Stimulated activated naive CD8-positive, alpha-beta T cell treated with anti-CD3 and anti-CD28 coated beads, Interleukin-15, Interleukin-2, amounts not matched to agents 100 ng/mL and 50 ng/mL, for 24 hours (primary cell): ENCODE measurements at regions not wholly inside any gene's neighbourhood (a gene's known extent, or its start where the extent isn't known, plus 50 kb on each side); places are given as distances from the start of the nearest gene placed in this dataset.

Experiments used
- H3K27ac Mint-ChIP-seq: one replicate; pipeline ENCODE4 v1.8.0; 2021; ENCODE audit warnings: mild to moderate bottlenecking, mixed read lengths
- H3K27me3 Mint-ChIP-seq: one replicate; pipeline ENCODE4 v1.8.0; 2021; ENCODE audit warnings: mixed read lengths
- H3K36me3 Mint-ChIP-seq: one replicate; pipeline ENCODE4 v1.8.0; 2021; ENCODE audit warnings: low read depth, mixed read lengths
- H3K4me1 Mint-ChIP-seq: one replicate; pipeline ENCODE4 v1.8.0; 2021; ENCODE audit warnings: low read depth, mixed read lengths
- H3K4me3 Mint-ChIP-seq: one replicate; pipeline ENCODE4 v1.8.0; 2021; ENCODE audit warnings: mild to moderate bottlenecking, mixed read lengths
- H3K9me3 Mint-ChIP-seq: one replicate; pipeline ENCODE4 v1.8.0; 2021; ENCODE audit warnings: mixed read lengths

GRCh38 chr20:52791091-52791490 lies 181.1 kb upstream of the TSHZ2 start:
- Mint-ChIP-seq H3K4me3 (no peak overlapping the region), H3K27me3 (peaks cover 5% of the 10 kb centered on the region), H3K4me1 (no peaks in the 10 kb centered on the region), H3K9me3 (no peaks in the 10 kb centered on the region), H3K36me3 (no peaks in the 10 kb centered on the region), H3K27ac (no peak overlapping the region)

GRCh38 chr20:52789716-52790115 lies 182.4 kb upstream of the TSHZ2 start:
- no peak overlapping the region for H3K27ac Mint-ChIP-seq
- H3K27me3 Mint-ChIP-seq: peaks cover 9% of the 10 kb centered on the region
- H3K36me3 Mint-ChIP-seq: no peaks in the 10 kb centered on the region
- no peak overlapping the region for H3K4me3 Mint-ChIP-seq
- no peaks in the 10 kb centered on the region for H3K9me3 Mint-ChIP-seq
- no peaks in the 10 kb centered on the region for H3K4me1 Mint-ChIP-seq

- H3K9me3 Mint-ChIP-seq: no peaks in the 10 kb centered on the region
- no peaks in the 10 kb centered on the region for H3K36me3 Mint-ChIP-seq
- H3K27ac Mint-ChIP-seq: no peak overlapping the region
- no peaks in the 10 kb centered on the region for H3K4me1 Mint-ChIP-seq
- no peak overlapping the region for H3K4me3 Mint-ChIP-seq
- peaks cover 9% of the 10 kb centered on the region for H3K27me3 Mint-ChIP-seq
These were observed 184.2 kb upstream of the TSHZ2 start for GRCh38 chr20:52787962-52788361.

GRCh38 chr20:52787216-52787615 lies 184.9 kb upstream of the TSHZ2 start:
- H3K27me3 Mint-ChIP-seq: peaks cover 9% of the 10 kb centered on the region
- no peaks in the 10 kb centered on the region for H3K36me3 Mint-ChIP-seq
- H3K4me3 Mint-ChIP-seq: no peak overlapping the region
- no peaks in the 10 kb centered on the region for H3K9me3 Mint-ChIP-seq
- H3K4me1 Mint-ChIP-seq: no peaks in the 10 kb centered on the region
- H3K27ac Mint-ChIP-seq: no peak overlapping the region

GRCh38 chr20:52785679-52786078 lies 186.5 kb upstream of the TSHZ2 start:
- H3K9me3 Mint-ChIP-seq: no peaks in the 10 kb centered on the region
- H3K27me3 Mint-ChIP-seq: peaks cover 9% of the 10 kb centered on the region
- H3K4me3 Mint-ChIP-seq: no peak overlapping the region
- no peak overlapping the region for H3K27ac Mint-ChIP-seq
- H3K36me3 Mint-ChIP-seq: no peaks in the 10 kb centered on the region
- no peaks in the 10 kb centered on the region for H3K4me1 Mint-ChIP-seq

- no peaks in the 10 kb centered on the region for H3K36me3 Mint-ChIP-seq
- H3K4me1 Mint-ChIP-seq: no peaks in the 10 kb centered on the region
- no peak overlapping the region for H3K27ac Mint-ChIP-seq
- H3K27me3 Mint-ChIP-seq: peaks cover 11% of the 10 kb centered on the region
- H3K9me3 Mint-ChIP-seq: peaks cover 2% of the 10 kb centered on the region
- H3K4me3 Mint-ChIP-seq: no peak overlapping the region
These were observed 188.4 kb upstream of the TSHZ2 start for GRCh38 chr20:52783769-52784168.

- no peak overlapping the region for H3K4me3 Mint-ChIP-seq
- H3K27ac Mint-ChIP-seq: no peak overlapping the region
- H3K36me3 Mint-ChIP-seq: no peaks in the 10 kb centered on the region
- H3K4me1 Mint-ChIP-seq: no peaks in the 10 kb centered on the region
- peaks cover 5% of the 10 kb centered on the region for H3K27me3 Mint-ChIP-seq
- peaks cover 4% of the 10 kb centered on the region for H3K9me3 Mint-ChIP-seq
These were observed 191.7 kb upstream of the TSHZ2 start for GRCh38 chr20:52780462-52780861.

- no peaks in the 10 kb centered on the region for H3K36me3 Mint-ChIP-seq
- H3K4me3 Mint-ChIP-seq: no peak overlapping the region
- no peak overlapping the region for H3K27ac Mint-ChIP-seq
- H3K9me3 Mint-ChIP-seq: peaks cover 4% of the 10 kb centered on the region
- H3K4me1 Mint-ChIP-seq: no peaks in the 10 kb centered on the region
- peaks cover 5% of the 10 kb centered on the region for H3K27me3 Mint-ChIP-seq
These were observed 193.0 kb upstream of the TSHZ2 start for GRCh38 chr20:52779125-52779524.

- Mint-ChIP-seq H3K36me3 (no peaks in the 10 kb centered on the region), H3K4me1 (no peaks in the 10 kb centered on the region), H3K27ac (no peak overlapping the region)
These were observed 195.0 kb upstream of the TSHZ2 start for GRCh38 chr20:52777171-52777570.

GRCh38 chr20:52775786-52776185 lies 196.4 kb upstream of the TSHZ2 start:
- Mint-ChIP-seq H3K27me3 (peaks cover 8% of the 10 kb centered on the region), H3K9me3 (peaks cover 4% of the 10 kb centered on the region), H3K4me1 (no peaks in the 10 kb centered on the region), H3K27ac (no peak overlapping the region), H3K4me3 (no peak overlapping the region), H3K36me3 (no peaks in the 10 kb centered on the region)

More at GRCh38 chr20:52777171-52777570, 195.0 kb upstream of the TSHZ2 start:
- H3K4me3 Mint-ChIP-seq: no peak overlapping the region
- H3K9me3 Mint-ChIP-seq: peaks cover 4% of the 10 kb centered on the region
- peaks cover 8% of the 10 kb centered on the region for H3K27me3 Mint-ChIP-seq

GRCh38 chr20:52768694-52769093 lies 203.5 kb upstream of the TSHZ2 start:
- Mint-ChIP-seq H3K36me3 (no peaks in the 10 kb centered on the region), H3K9me3 (no peaks in the 10 kb centered on the region), H3K27ac (no peak overlapping the region), H3K27me3 (peaks cover 4% of the 10 kb centered on the region), H3K4me3 (no peak overlapping the region), H3K4me1 (no peaks in the 10 kb centered on the region)

GRCh38 chr20:52766645-52767435 lies 205.3 kb upstream of the TSHZ2 start:
- Mint-ChIP-seq H3K27ac (no peak overlapping the region), H3K36me3 (no peaks in the 10 kb centered on the region), H3K9me3 (no peaks in the 10 kb centered on the region), H3K4me3 (no peak overlapping the region), H3K4me1 (no peaks in the 10 kb centered on the region), H3K27me3 (no peaks in the 10 kb centered on the region)

GRCh38 chr20:52763321-52763853 lies 208.8 kb upstream of the TSHZ2 start:
- no peaks in the 10 kb centered on the region for H3K9me3 Mint-ChIP-seq
- H3K4me3 Mint-ChIP-seq: no peak overlapping the region
- H3K27ac Mint-ChIP-seq: no peak overlapping the region
- no peaks in the 10 kb centered on the region for H3K4me1 Mint-ChIP-seq
- H3K27me3 Mint-ChIP-seq: no peaks in the 10 kb centered on the region
- H3K36me3 Mint-ChIP-seq: no peaks in the 10 kb centered on the region

GRCh38 chr20:52761867-52762266 lies 210.3 kb upstream of the TSHZ2 start:
- no peaks in the 10 kb centered on the region for H3K36me3 Mint-ChIP-seq
- no peak overlapping the region for H3K27ac Mint-ChIP-seq
- H3K27me3 Mint-ChIP-seq: no peaks in the 10 kb centered on the region
- no peak overlapping the region for H3K4me3 Mint-ChIP-seq
- no peaks in the 10 kb centered on the region for H3K4me1 Mint-ChIP-seq
- no peaks in the 10 kb centered on the region for H3K9me3 Mint-ChIP-seq

- H3K27ac Mint-ChIP-seq: no peak overlapping the region
- no peaks in the 10 kb centered on the region for H3K4me1 Mint-ChIP-seq
- no peaks in the 10 kb centered on the region for H3K9me3 Mint-ChIP-seq
- no peaks in the 10 kb centered on the region for H3K36me3 Mint-ChIP-seq
- no peak overlapping the region for H3K4me3 Mint-ChIP-seq
- H3K27me3 Mint-ChIP-seq: no peaks in the 10 kb centered on the region
These were observed 211.4 kb upstream of the TSHZ2 start for GRCh38 chr20:52760791-52761190.

- Mint-ChIP-seq H3K4me3 (no peak overlapping the region), H3K36me3 (no peaks in the 10 kb centered on the region), H3K4me1 (no peaks in the 10 kb centered on the region), H3K27ac (no peak overlapping the region), H3K9me3 (no peaks in the 10 kb centered on the region), H3K27me3 (no peaks in the 10 kb centered on the region)
These were observed 214.7 kb upstream of the TSHZ2 start for GRCh38 chr20:52757411-52757810.
